Panc1 (cell line): ENCODE measurements at regions not wholly inside any gene's neighbourhood (a gene's known extent, or its start where the extent isn't known, plus 50 kb on each side); places are given as distances from the start of the nearest gene placed in this dataset.

Source experiments
- ATAC-seq: fragments of 200-7000 bp; cut with Tn5 transposase; 2 replicates; pipeline ENCODE4 v1.9.1; 2020; ENCODE audit warnings: mild to moderate bottlenecking, moderate library complexity
- BruUV-seq: library from RNA; stranded (reverse); fragments of 400-500 nt; replicated peaks from 2 replicates; lab custom pipeline; 2021; lab: Mats Ljungman, UMichigan
- CTCF ChIA-PET: fragments of 300-600 bp; sonication (Branson Sonifier 250); formaldehyde crosslinking; loops from one replicate; lab custom pipeline; 2022; ENCODE audit warnings: antibody characterized with exemption; lab: Charles Lee
- POLR2A ChIA-PET: fragments of 300-600 bp; sonication (Branson Sonifier 250); formaldehyde crosslinking; loops from one replicate; lab custom pipeline; 2022; ENCODE audit warnings: antibody characterized with exemption; lab: Charles Lee
- DNase-seq: peaks from one replicate; pipeline ENCODE4 v3.0.0-alpha.2; 2010; ENCODE audit warnings: low read depth, low spot score
- H3K27ac ChIP-seq: 2 replicates; pipeline ENCODE4 v1.5.1; 2011; ENCODE audit warnings: mild to moderate bottlenecking, low read length, inconsistent platforms
- H3K27me3 ChIP-seq: fragments of 200-500 bp; sonication (Bioruptor generic); 2 replicates; pipeline ENCODE4 v1.6.0; 2014; ENCODE audit warnings: low read length, inconsistent platforms; ENCODE audit not compliant: control insufficient read depth, insufficient read depth
- H3K36me3 ChIP-seq: fragments of 200-500 bp; sonication (Bioruptor generic); 2 replicates; pipeline ENCODE4 v1.5.1; 2014; ENCODE audit warnings: inconsistent platforms, mild to moderate bottlenecking, low read length, moderate library complexity; ENCODE audit not compliant: control insufficient read depth, insufficient read depth
- H3K4me1 ChIP-seq: 2 replicates; pipeline ENCODE4 v1.5.1; 2011; ENCODE audit warnings: inconsistent platforms, mild to moderate bottlenecking, low read length, moderate library complexity; ENCODE audit not compliant: control insufficient read depth, insufficient read depth
- H3K4me3 ChIP-seq, 2 experiments: 2 replicates each; pipeline ENCODE4 v1.5.1; 2011 to 2012; ENCODE audit warnings: low read depth in 2 of 2, low read length in 2 of 2, mild to moderate bottlenecking in 2 of 2, inconsistent platforms in 1 of 2, moderate library complexity in 1 of 2
- H3K9me3 ChIP-seq: fragments of 200-500 bp; sonication (Bioruptor generic); 2 replicates; pipeline ENCODE4 v1.5.1; 2014; ENCODE audit warnings: low read depth, mild to moderate bottlenecking, inconsistent platforms, low read length, moderate library complexity; ENCODE audit not compliant: control insufficient read depth, insufficient read depth
- CTCF ChIP-seq: fragments of 450-650 bp; IDR thresholded peaks from 2 replicates; pipeline ENCODE4 v1.5.1; 2017; ENCODE audit warnings: mild to moderate bottlenecking
- POLR2AphosphoS5 ChIP-seq: IDR thresholded peaks from 2 replicates; pipeline ENCODE4 v1.6.1; 2012; ENCODE audit warnings: mild to moderate bottlenecking, low read depth, low read length, moderate library complexity
- REST ChIP-seq, 2 experiments: IDR thresholded peaks; 2 replicates each; pipeline ENCODE4 v1.6.1; 2011 to 2012; ENCODE audit warnings: low read depth in 2 of 2, control low read depth in 1 of 2, low read length in 1 of 2, mild to moderate bottlenecking in 1 of 2, moderate library complexity in 1 of 2; ENCODE audit not compliant: insufficient read depth in 1 of 2
- SIN3A ChIP-seq: IDR thresholded peaks from 2 replicates; pipeline ENCODE4 v1.6.1; 2012; ENCODE audit warnings: low read depth, mild to moderate bottlenecking, low read length, moderate library complexity, borderline replicate concordance; ENCODE audit not compliant: insufficient read depth
- TCF7L2 ChIP-seq: IDR thresholded peaks from 2 replicates; pipeline ENCODE4 v1.6.1; 2011; ENCODE audit warnings: mild to moderate bottlenecking, low read depth, low read length, inconsistent platforms
- in situ Hi-C: cut with HindIII; loops from 2 replicates; pipeline ENCODE4 v1.10.0; 2016; ENCODE audit warnings: low sequenced_read_pairs, low pct_unique_long_range_greater_than_20kb
- intact Hi-C: fragments of 100-400 bp; cut with micrococcal nuclease; formaldehyde crosslinking; loops from one replicate; pipeline ENCODE4 v1.10.0; 2022; ENCODE audit not compliant: unreplicated experiment

GRCh38 chr7:125412890-125413665 is 483.5 kb upstream of the POT1 start:
- Histone ChIP-seq H3K36me3 (no peaks in the 10 kb centered on the region), H3K9me3 (no peaks in the 10 kb centered on the region), H3K27me3 (no peaks in the 10 kb centered on the region), H3K27ac (no peak overlapping the region), H3K4me3 (no peak overlapping the region), H3K4me1 (no peaks in the 10 kb centered on the region)
- no TSS peak for BruUV-seq
- TF ChIP-seq TCF7L2 (no peak), CTCF (no peak), POLR2AphosphoS5 (no peak), SIN3A (no peak), REST (IDR thresholded peaks at IDR 0.05; ENCODE audit: insufficient read depth in 1 of 2, low read depth in 2 of 2, low read length in 1 of 2) (no peak)
- in situ Hi-C loops, result no loop called here
- POLR2A ChIA-PET, result no interaction called here
- CTCF ChIA-PET, result no interaction called here
- DNase-seq (no peak), ATAC-seq (no peak)
- intact Hi-C loops, result no loop called here

- BruUV-seq, result no TSS peak
- no peak for TF ChIP-seq TCF7L2
- TF ChIP-seq REST (IDR thresholded peaks at IDR 0.05; ENCODE audit: insufficient read depth in 1 of 2, low read depth in 2 of 2, low read length in 1 of 2), result no peak
- no peak for TF ChIP-seq SIN3A
- no peak for TF ChIP-seq CTCF
- TF ChIP-seq POLR2AphosphoS5, result no peak
- in situ Hi-C loops (no loop called here), intact Hi-C loops (no loop called here)
- no peaks in the 10 kb centered on the region for H3K9me3 ChIP-seq
- H3K4me1 ChIP-seq, result no peaks in the 10 kb centered on the region
- ATAC-seq (no peak), DNase-seq (no peak)
- CTCF ChIA-PET, result no interaction called here
- no peaks in the 10 kb centered on the region for H3K36me3 ChIP-seq
- POLR2A ChIA-PET, result interaction anchor here (0.9 kb wide), 1 partner anchor 21 kb away, joined by 4 read pairs; no protein-coding TSS in a partner anchor
- H3K27me3 ChIP-seq, result no peaks in the 10 kb centered on the region
- no peak overlapping the region for H3K27ac ChIP-seq
- no peak overlapping the region for H3K4me3 ChIP-seq
Observed at GRCh38 chr7:125409921-125410320, 480.3 kb upstream of the POT1 start.
